HEK293 (cell line): ENCODE measurements at regions not wholly inside any gene's neighbourhood (a gene's known extent, or its start where the extent isn't known, plus 50 kb on each side); places are given as distances from the start of the nearest gene placed in this dataset.

ENCODE experiments used
- CTCF ChIA-PET: fragments of 350-600 bp; formaldehyde crosslinking; extraction: SDS; loops from one replicate; lab custom pipeline; 2021; ENCODE audit warnings: antibody characterized with exemption; lab: Yijun Ruan, JAX
- POLR2A ChIA-PET: fragments of 300-600 bp; formaldehyde crosslinking; extraction: SDS; loops from one replicate; lab custom pipeline; 2020; ENCODE audit warnings: antibody characterized with exemption, inconsistent platforms; lab: Yijun Ruan, JAX
- H3K27ac ChIP-seq: fragments of 200-500 bp; sonication (Bioruptor generic); 2 replicates; pipeline ENCODE4 v1.5.1; 2014; ENCODE audit warnings: low read depth, low read length, control low read depth, inconsistent platforms; ENCODE audit errors: extremely low read depth
- H3K36me3 ChIP-seq, 2 experiments: fragments of 200-500 bp in 1 of 2; sonication (Bioruptor generic) in 1 of 2; 1 replicate in 1 of 2; 2 replicates in 1 of 2; pipeline ENCODE4 v1.5.1; 2014 to 2017; ENCODE audit warnings: inconsistent platforms in 2 of 2, low read length in 2 of 2; ENCODE audit not compliant: control insufficient read depth in 2 of 2, insufficient read depth in 1 of 2
- H3K4me1 ChIP-seq: fragments of 200-500 bp; sonication (Bioruptor generic); 2 replicates; pipeline ENCODE4 v1.5.1; 2014; ENCODE audit warnings: mild to moderate bottlenecking, low read length, inconsistent platforms; ENCODE audit not compliant: control insufficient read depth, insufficient read depth
- H3K4me3 ChIP-seq: 2 replicates; pipeline ENCODE4 v1.5.1; 2011; ENCODE audit warnings: low read depth, mild to moderate bottlenecking, control low read depth, low read length, moderate library complexity
- H3K9me3 ChIP-seq: fragments of 200-500 bp; sonication (Bioruptor generic); 2 replicates; pipeline ENCODE4 v1.5.1; 2014; ENCODE audit warnings: low read depth, low read length, inconsistent platforms; ENCODE audit not compliant: control insufficient read depth, insufficient read depth
- EGR2 ChIP-seq: fragments of 450-650 bp; formaldehyde crosslinking; IDR thresholded peaks from 2 replicates; pipeline ENCODE4 v1.5.1; 2016; ENCODE audit warnings: low read depth, missing biosample characterization, missing genetic modification characterization
- HOXD13 ChIP-seq: sonication (generic); formaldehyde crosslinking; IDR thresholded peaks from 2 replicates; pipeline ENCODE4 v1.8.0; 2022; ENCODE audit warnings: missing genetic modification reagents, borderline replicate concordance
- KLF10 ChIP-seq: fragments of 450-650 bp; IDR thresholded peaks from 2 replicates; pipeline ENCODE4 v1.5.1; 2018; ENCODE audit warnings: missing biosample characterization, mild to moderate bottlenecking, missing genetic modification characterization
- RBAK ChIP-seq: fragments of 450-650 bp; formaldehyde crosslinking; IDR thresholded peaks from 2 replicates; pipeline ENCODE4 v1.5.1; 2016; ENCODE audit warnings: missing biosample characterization, missing genetic modification characterization
- ZBTB21 ChIP-seq: fragments of 450-650 bp; formaldehyde crosslinking; IDR thresholded peaks from 2 replicates; pipeline ENCODE4 v1.5.1; 2017; ENCODE audit warnings: missing biosample characterization, missing genetic modification characterization
- ZFHX2 ChIP-seq: fragments of 450-650 bp; formaldehyde crosslinking; conservative IDR thresholded peaks from 2 replicates; pipeline ENCODE4 v1.5.1; 2016; ENCODE audit warnings: missing biosample characterization, missing genetic modification characterization
- ZFP3 ChIP-seq: fragments of 450-650 bp; formaldehyde crosslinking; IDR thresholded peaks from 2 replicates; pipeline ENCODE4 v1.5.1; 2016; ENCODE audit warnings: low read depth, missing biosample characterization, missing genetic modification characterization
- ZNF239 ChIP-seq: fragments of 450-650 bp; formaldehyde crosslinking; IDR thresholded peaks from 2 replicates; pipeline ENCODE4 v1.5.1; 2016; ENCODE audit warnings: missing biosample characterization, missing genetic modification characterization
- ZNF335 ChIP-seq: fragments of 450-650 bp; formaldehyde crosslinking; conservative IDR thresholded peaks from 2 replicates; pipeline ENCODE4 v1.5.1; 2016; ENCODE audit warnings: missing biosample characterization, missing genetic modification characterization
- ZNF48 ChIP-seq: fragments of 450-650 bp; formaldehyde crosslinking; IDR thresholded peaks from 2 replicates; pipeline ENCODE4 v1.5.1; 2016; ENCODE audit warnings: missing biosample characterization, missing genetic modification characterization
- ZNF610 ChIP-seq: fragments of 450-650 bp; formaldehyde crosslinking; IDR thresholded peaks from 2 replicates; pipeline ENCODE4 v1.5.1; 2016; ENCODE audit warnings: missing biosample characterization, missing genetic modification characterization, borderline replicate concordance
- ZNF707 ChIP-seq: fragments of 450-650 bp; formaldehyde crosslinking; IDR thresholded peaks from 2 replicates; pipeline ENCODE4 v1.5.1; 2016; ENCODE audit warnings: missing biosample characterization, missing genetic modification characterization
- TF ChIP-seq, protein P1 (sequence below): fragments of 450-650 bp; formaldehyde crosslinking; IDR thresholded peaks from 2 replicates; pipeline ENCODE4 v1.5.1; 2017; ENCODE audit warnings: missing biosample characterization, missing genetic modification characterization
- TF ChIP-seq, protein P2 (sequence below): fragments of 450-650 bp; formaldehyde crosslinking; IDR thresholded peaks from 2 replicates; pipeline ENCODE4 v1.5.1; 2016; ENCODE audit warnings: missing biosample characterization, missing genetic modification characterization, borderline replicate concordance
- TF ChIP-seq, protein P3 (sequence below): fragments of 450-650 bp; formaldehyde crosslinking; IDR thresholded peaks from 2 replicates; pipeline ENCODE4 v1.5.1; 2016; ENCODE audit warnings: missing biosample characterization, missing genetic modification characterization
- TF ChIP-seq, protein P4 (sequence below): fragments of 450-650 bp; formaldehyde crosslinking; IDR thresholded peaks from 2 replicates; pipeline ENCODE4 v1.5.1; 2016; ENCODE audit warnings: missing biosample characterization, missing genetic modification characterization
- TF ChIP-seq, protein P5 (sequence below): fragments of 450-650 bp; formaldehyde crosslinking; IDR thresholded peaks from 2 replicates; pipeline ENCODE4 v1.5.1; 2016; ENCODE audit warnings: missing biosample characterization, missing genetic modification characterization
- TF ChIP-seq, protein P6 (sequence below): sonication (generic); formaldehyde crosslinking; IDR thresholded peaks from 2 replicates; pipeline ENCODE4 v1.8.1; 2022; ENCODE audit warnings: mild to moderate bottlenecking, moderate library complexity, missing genetic modification reagents

DNA sequence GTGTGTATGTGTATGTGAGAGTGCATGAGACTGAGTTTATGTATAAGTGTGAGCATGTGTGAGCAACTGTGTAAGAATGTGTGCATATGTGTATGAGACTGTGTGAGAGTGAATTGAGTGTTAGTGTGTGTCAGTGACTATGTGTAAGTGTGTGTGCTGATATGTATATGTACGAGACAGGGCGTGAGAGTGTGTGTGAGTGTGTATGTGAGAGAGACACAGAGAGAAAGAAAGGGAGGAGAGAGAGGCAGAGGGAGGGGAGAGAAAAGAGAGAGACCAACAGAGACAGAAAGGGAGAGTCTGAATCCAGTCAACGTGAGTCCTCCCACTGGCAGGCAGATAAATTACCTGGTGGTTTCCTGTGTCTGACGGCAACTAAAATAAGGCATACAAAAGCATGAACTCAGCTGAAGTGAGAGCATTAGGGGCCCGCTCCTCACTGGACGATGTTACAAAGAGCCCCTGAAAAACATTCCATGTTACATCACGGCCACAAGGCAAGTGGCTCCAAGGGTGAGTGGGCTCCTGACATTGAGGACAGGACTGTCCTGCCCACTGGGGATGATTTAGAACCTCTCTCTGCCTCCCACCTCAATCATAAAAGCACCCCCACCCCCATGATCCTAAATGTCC is 66.6 kb upstream of the TIAM1 start (continued):
- TF ChIP-seq, protein P1, sequence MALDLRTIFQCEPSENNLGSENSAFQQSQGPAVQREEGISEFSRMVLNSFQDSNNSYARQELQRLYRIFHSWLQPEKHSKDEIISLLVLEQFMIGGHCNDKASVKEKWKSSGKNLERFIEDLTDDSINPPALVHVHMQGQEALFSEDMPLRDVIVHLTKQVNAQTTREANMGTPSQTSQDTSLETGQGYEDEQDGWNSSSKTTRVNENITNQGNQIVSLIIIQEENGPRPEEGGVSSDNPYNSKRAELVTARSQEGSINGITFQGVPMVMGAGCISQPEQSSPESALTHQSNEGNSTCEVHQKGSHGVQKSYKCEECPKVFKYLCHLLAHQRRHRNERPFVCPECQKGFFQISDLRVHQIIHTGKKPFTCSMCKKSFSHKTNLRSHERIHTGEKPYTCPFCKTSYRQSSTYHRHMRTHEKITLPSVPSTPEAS = 0 out of 2 replicates have a peak, but pooled peaks have one; percentile 6
- TF ChIP-seq RBAK = no peak
- no peak for TF ChIP-seq ZNF610
- TF ChIP-seq ZNF335 = no peak
- TF ChIP-seq, protein P2, sequence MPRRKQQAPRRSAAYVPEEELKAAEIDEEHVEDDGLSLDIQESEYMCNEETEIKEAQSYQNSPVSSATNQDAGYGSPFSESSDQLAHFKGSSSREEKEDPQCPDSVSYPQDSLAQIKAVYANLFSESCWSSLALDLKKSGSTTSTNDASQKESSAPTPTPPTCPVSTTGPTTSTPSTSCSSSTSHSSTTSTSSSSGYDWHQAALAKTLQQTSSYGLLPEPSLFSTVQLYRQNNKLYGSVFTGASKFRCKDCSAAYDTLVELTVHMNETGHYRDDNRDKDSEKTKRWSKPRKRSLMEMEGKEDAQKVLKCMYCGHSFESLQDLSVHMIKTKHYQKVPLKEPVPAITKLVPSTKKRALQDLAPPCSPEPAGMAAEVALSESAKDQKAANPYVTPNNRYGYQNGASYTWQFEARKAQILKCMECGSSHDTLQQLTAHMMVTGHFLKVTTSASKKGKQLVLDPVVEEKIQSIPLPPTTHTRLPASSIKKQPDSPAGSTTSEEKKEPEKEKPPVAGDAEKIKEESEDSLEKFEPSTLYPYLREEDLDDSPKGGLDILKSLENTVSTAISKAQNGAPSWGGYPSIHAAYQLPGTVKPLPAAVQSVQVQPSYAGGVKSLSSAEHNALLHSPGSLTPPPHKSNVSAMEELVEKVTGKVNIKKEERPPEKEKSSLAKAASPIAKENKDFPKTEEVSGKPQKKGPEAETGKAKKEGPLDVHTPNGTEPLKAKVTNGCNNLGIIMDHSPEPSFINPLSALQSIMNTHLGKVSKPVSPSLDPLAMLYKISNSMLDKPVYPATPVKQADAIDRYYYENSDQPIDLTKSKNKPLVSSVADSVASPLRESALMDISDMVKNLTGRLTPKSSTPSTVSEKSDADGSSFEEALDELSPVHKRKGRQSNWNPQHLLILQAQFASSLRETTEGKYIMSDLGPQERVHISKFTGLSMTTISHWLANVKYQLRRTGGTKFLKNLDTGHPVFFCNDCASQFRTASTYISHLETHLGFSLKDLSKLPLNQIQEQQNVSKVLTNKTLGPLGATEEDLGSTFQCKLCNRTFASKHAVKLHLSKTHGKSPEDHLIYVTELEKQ (tag by site-specific recombination) = no peak
- TF ChIP-seq HOXD13 (CRISPR knock-in tag) = no peak
- 0 out of 2 replicates have a peak, but pooled peaks have one; percentile 36 for TF ChIP-seq ZNF707 (tag by site-specific recombination)
- TF ChIP-seq KLF10 (tag by site-specific recombination) = no peak
- TF ChIP-seq, protein P3, sequence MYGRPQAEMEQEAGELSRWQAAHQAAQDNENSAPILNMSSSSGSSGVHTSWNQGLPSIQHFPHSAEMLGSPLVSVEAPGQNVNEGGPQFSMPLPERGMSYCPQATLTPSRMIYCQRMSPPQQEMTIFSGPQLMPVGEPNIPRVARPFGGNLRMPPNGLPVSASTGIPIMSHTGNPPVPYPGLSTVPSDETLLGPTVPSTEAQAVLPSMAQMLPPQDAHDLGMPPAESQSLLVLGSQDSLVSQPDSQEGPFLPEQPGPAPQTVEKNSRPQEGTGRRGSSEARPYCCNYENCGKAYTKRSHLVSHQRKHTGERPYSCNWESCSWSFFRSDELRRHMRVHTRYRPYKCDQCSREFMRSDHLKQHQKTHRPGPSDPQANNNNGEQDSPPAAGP (tag by site-specific recombination) = no peak
- no peak for TF ChIP-seq ZFP3 (tag by site-specific recombination)
- TF ChIP-seq, protein P4, sequence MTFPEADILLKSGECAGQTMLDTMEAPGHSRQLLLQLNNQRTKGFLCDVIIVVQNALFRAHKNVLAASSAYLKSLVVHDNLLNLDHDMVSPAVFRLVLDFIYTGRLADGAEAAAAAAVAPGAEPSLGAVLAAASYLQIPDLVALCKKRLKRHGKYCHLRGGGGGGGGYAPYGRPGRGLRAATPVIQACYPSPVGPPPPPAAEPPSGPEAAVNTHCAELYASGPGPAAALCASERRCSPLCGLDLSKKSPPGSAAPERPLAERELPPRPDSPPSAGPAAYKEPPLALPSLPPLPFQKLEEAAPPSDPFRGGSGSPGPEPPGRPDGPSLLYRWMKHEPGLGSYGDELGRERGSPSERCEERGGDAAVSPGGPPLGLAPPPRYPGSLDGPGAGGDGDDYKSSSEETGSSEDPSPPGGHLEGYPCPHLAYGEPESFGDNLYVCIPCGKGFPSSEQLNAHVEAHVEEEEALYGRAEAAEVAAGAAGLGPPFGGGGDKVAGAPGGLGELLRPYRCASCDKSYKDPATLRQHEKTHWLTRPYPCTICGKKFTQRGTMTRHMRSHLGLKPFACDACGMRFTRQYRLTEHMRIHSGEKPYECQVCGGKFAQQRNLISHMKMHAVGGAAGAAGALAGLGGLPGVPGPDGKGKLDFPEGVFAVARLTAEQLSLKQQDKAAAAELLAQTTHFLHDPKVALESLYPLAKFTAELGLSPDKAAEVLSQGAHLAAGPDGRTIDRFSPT (tag by site-specific recombination) = no peak
- TF ChIP-seq, protein P5, sequence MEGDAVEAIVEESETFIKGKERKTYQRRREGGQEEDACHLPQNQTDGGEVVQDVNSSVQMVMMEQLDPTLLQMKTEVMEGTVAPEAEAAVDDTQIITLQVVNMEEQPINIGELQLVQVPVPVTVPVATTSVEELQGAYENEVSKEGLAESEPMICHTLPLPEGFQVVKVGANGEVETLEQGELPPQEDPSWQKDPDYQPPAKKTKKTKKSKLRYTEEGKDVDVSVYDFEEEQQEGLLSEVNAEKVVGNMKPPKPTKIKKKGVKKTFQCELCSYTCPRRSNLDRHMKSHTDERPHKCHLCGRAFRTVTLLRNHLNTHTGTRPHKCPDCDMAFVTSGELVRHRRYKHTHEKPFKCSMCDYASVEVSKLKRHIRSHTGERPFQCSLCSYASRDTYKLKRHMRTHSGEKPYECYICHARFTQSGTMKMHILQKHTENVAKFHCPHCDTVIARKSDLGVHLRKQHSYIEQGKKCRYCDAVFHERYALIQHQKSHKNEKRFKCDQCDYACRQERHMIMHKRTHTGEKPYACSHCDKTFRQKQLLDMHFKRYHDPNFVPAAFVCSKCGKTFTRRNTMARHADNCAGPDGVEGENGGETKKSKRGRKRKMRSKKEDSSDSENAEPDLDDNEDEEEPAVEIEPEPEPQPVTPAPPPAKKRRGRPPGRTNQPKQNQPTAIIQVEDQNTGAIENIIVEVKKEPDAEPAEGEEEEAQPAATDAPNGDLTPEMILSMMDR (tag by site-specific recombination) = no peak
- TF ChIP-seq, all 188 proteins: peak for 14

DNA sequence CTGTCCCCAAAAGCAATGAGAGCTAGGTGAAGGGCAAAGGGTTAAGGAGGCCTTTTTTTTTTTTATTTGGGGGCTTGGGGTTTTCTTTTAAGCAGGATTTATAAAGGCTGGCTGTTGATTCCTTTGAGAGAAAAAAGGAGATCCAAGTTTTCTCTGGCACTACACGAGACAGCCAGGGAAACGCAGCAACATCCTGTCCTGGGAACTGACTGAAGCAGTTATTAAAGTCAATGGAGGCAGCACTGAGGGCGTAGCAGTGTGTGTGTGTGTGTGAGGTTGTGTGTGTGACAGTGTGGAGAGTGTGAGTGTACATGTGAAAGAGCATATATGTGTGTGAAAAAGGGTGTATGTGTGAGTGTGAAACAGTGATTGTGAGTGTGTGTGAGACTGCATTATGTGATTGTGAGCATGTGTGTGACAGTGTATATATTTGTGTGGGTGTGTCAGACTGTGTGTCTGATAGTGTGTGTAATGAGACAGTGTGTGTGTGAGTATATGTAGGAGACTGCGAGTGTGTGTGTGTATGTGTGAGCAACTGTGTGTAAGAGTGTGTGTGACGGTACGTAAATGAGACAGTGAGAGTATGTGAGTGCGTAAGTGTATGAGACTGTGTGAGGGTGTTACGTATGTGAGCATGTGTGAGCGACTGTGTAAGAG is 65.9 kb upstream of the TIAM1 start:
- CTCF ChIA-PET = no interaction called here

More for the DNA sequence above, 65.9 kb upstream of the TIAM1 start:
- POLR2A ChIA-PET = no interaction called here
- Histone ChIP-seq H3K4me1 (peaks cover 10% of the 10 kb centered on the region; the same call in 1 of the 2 replicates), H3K36me3 (peaks cover 0 to 4% of the 10 kb centered on the region in 2 experiments; a peak in 1 of 3 replicates), H3K27ac (no peak overlapping the region), H3K4me3 (no peak overlapping the region), H3K9me3 (no peaks in the 10 kb centered on the region)
- TF ChIP-seq EGR2 = peak; percentile 75
- no peak for TF ChIP-seq ZBTB21 (tag by site-specific recombination)
- TF ChIP-seq, protein P1 = peak; percentile 72
- TF ChIP-seq, protein P6, sequence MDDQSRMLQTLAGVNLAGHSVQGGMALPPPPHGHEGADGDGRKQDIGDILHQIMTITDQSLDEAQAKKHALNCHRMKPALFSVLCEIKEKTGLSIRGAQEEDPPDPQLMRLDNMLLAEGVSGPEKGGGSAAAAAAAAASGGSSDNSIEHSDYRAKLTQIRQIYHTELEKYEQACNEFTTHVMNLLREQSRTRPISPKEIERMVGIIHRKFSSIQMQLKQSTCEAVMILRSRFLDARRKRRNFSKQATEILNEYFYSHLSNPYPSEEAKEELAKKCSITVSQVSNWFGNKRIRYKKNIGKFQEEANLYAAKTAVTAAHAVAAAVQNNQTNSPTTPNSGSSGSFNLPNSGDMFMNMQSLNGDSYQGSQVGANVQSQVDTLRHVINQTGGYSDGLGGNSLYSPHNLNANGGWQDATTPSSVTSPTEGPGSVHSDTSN (CRISPR knock-in tag) = no peak
- peak; percentile 50 for TF ChIP-seq ZFHX2 (tag by site-specific recombination)
- peak; percentile 72; the same call in 1 of the 2 replicates for TF ChIP-seq ZNF239 (tag by site-specific recombination)
- peak; percentile 16; the same call in 1 of the 2 replicates for TF ChIP-seq ZNF48 (tag by site-specific recombination)
